ENCODE measurements at regions not wholly inside any gene's neighbourhood (a gene's known extent, or its start where the extent isn't known, plus 50 kb on each side); places are given as distances from the start of the nearest gene placed in this dataset.

DNA sequence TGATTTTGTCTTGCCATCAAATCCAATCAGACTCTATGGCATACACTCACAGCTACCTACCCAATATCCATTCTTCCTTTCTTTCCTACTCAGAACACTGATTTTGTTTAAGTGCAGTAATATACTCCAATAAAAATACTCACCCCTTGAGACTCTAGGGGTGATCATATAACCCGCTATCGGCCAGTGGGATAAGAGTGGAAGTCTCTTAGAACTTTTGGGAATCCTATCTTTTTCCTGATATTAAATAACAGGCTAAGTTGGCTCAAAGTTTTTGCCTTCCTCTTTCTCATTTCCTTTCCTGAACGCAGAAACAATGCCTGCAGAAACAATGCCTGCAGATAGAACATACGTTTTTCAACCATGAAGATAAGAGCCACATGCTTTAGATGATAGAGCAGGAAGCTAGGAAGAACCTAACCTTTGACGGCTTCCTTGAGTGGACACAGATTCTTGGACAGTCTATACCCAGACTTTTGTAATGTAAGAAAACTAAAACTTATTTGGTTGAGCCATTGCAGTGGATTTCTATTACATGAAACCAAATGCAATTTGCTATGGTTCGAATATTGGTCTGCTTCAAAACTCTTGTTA is 373.8 kb downstream of the STIM2 start:
- TF ChIP-seq EZH2 (IDR thresholded peaks at IDR 0.05) (no peak), POLR2AphosphoS5 (IDR thresholded peaks at IDR 0.05; ENCODE audit: borderline replicate concordance, low read depth, low read length) (no peak)
